Left ventricle myocardium inferior (tissue), 1 donor: ENCODE measurements at regions not wholly inside any gene's neighbourhood (a gene's known extent, or its start where the extent isn't known, plus 50 kb on each side); places are given as distances from the start of the nearest gene placed in this dataset.

Experiments used
- DNase-seq: peaks from one replicate; pipeline ENCODE4 v3.0.0-alpha.2; 2020
- H3K27ac ChIP-seq: fragments of 200-600 bp; replicated peaks from 2 replicates; pipeline ENCODE4 v1.8.0; 2021
- H3K27me3 ChIP-seq: fragments of 200-600 bp; 2 replicates; pipeline ENCODE4 v1.8.0; 2021; ENCODE audit warnings: low read depth
- H3K36me3 ChIP-seq: fragments of 200-600 bp; 2 replicates; pipeline ENCODE4 v1.8.0; 2021
- H3K4me1 ChIP-seq: fragments of 200-600 bp; 2 replicates; pipeline ENCODE4 v1.8.0; 2021
- H3K4me3 ChIP-seq: fragments of 200-600 bp; 2 replicates; pipeline ENCODE4 v1.8.0; 2021; ENCODE audit warnings: mild to moderate bottlenecking, moderate library complexity
- H3K9me3 ChIP-seq: fragments of 200-600 bp; replicated peaks from 2 replicates; pipeline ENCODE4 v1.8.0; 2021
- intact Hi-C: fragments of 100-400 bp; cut with micrococcal nuclease; formaldehyde crosslinking; loops from one replicate; pipeline ENCODE4 v1.11.0; 2022
- TF ChIP-seq, protein P1 (sequence below): fragments of 200-600 bp; IDR thresholded peaks from 2 replicates; pipeline ENCODE4 v1.8.0; 2021; ENCODE audit warnings: antibody characterized with exemption, mild to moderate bottlenecking, borderline replicate concordance
- donor health status: DM: no; HTN: yes; CAD: no; lungs with severe emphysema.

DNA sequence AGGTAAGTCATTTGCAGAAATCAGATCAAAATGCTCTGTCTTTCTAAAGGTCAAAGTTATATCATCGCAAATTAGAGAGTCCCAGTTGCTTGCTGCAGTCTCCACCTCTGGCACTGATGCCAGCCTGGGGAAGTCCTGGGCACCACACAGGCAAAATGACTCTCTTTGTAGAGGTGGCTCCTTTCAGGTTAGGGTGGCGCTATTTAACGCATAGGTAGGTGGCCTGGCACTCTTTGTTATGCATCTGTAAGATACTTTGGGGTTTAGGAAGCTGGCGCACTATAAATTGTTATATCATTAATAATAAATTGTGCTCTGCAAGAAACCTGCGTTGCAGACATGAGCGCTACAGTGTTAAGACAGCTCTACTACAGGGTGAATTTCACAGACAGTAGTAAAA is 268.5 kb downstream of the ICOS start:
- H3K4me3 ChIP-seq, result no peak overlapping the region
- peaks cover 35% of the 10 kb centered on the region for H3K27me3 ChIP-seq
- intact Hi-C loops, result no loop called here
- TF ChIP-seq, protein P1, sequence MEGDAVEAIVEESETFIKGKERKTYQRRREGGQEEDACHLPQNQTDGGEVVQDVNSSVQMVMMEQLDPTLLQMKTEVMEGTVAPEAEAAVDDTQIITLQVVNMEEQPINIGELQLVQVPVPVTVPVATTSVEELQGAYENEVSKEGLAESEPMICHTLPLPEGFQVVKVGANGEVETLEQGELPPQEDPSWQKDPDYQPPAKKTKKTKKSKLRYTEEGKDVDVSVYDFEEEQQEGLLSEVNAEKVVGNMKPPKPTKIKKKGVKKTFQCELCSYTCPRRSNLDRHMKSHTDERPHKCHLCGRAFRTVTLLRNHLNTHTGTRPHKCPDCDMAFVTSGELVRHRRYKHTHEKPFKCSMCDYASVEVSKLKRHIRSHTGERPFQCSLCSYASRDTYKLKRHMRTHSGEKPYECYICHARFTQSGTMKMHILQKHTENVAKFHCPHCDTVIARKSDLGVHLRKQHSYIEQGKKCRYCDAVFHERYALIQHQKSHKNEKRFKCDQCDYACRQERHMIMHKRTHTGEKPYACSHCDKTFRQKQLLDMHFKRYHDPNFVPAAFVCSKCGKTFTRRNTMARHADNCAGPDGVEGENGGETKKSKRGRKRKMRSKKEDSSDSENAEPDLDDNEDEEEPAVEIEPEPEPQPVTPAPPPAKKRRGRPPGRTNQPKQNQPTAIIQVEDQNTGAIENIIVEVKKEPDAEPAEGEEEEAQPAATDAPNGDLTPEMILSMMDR, result no peak
- no peaks in the 10 kb centered on the region for H3K9me3 ChIP-seq
- no peak overlapping the region for H3K27ac ChIP-seq
- no peaks in the 10 kb centered on the region for H3K4me1 ChIP-seq
- no peaks in the 10 kb centered on the region for H3K36me3 ChIP-seq
- no peak for DNase-seq

DNA sequence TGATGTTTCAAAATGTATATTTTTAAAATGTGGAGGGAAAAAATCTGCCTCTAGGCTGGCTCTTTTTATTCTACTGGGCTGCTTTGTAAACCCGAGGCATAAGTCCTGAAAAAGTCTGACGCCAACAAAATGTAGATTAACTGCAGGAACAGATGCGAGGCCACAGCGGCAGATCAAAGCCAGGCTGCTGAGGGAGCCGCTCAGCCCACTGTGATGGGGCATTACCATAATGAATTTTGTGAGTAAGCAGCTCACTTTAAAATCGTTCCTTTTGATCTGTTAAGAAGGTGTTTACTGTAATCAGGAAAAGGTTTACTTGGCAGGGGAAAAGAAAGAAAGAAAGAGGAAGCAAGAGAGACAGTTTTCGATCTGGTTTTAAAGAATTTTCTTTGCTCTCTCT is 269.0 kb downstream of the ICOS start:
- TF ChIP-seq, protein P1, result no peak
- H3K4me1 ChIP-seq, result no peaks in the 10 kb centered on the region
- H3K27me3 ChIP-seq, result peaks cover 35% of the 10 kb centered on the region
- H3K27ac ChIP-seq, result no peak overlapping the region
- H3K36me3 ChIP-seq, result no peaks in the 10 kb centered on the region
- intact Hi-C loops, result no loop called here
- no peaks in the 10 kb centered on the region for H3K9me3 ChIP-seq
- no peak overlapping the region for H3K4me3 ChIP-seq
- no peak for DNase-seq

DNA sequence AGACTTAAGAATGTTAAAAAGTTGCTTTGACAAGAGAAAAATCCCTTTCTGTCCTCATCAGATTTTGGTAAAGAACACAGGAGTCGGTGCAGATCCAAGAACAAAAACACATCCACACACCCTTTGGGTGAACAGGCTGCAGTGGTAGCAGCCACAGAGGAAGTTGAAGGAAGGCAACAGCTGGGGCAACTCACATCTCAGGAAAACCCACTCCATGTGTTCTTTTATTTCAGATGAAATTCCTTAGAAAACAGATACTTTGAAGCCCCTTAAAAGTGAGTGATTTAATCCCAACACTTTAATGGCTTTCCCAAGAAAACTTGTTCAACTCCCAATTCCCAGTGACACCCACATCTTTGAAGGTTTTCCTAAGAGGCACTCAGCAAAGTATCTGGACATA is 271.3 kb downstream of the ICOS start:
- TF ChIP-seq, protein P1, result no peak
- Histone ChIP-seq H3K27ac (no peak overlapping the region), H3K36me3 (no peaks in the 10 kb centered on the region), H3K9me3 (no peaks in the 10 kb centered on the region), H3K27me3 (peaks cover 35% of the 10 kb centered on the region), H3K4me3 (no peak overlapping the region), H3K4me1 (no peaks in the 10 kb centered on the region)
- DNase-seq, result no peak
- intact Hi-C loops, result no loop called here

DNA sequence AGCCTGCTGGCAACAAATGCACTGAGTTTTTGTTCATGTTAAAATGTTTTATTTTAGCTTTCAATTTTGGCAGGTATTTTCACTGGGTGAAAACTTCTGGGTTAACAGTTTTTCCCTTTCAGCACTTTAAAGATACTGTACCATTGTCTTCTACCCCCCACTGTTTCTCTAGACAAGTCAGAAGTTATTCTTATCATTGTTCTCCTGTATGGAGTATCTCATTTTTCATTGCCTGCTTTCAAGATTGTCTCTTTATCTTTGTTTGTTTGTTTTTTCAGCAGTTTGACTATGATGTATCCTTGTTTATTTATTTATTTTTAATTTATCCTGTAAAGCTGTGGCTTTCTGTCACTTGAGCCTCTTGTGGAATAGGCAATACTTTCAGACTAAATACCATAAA is 277.0 kb downstream of the ICOS start:
- Histone ChIP-seq H3K4me3 (no peak overlapping the region), H3K9me3 (peaks cover 16% of the 10 kb centered on the region), H3K27me3 (no peaks in the 10 kb centered on the region), H3K27ac (no peak overlapping the region), H3K4me1 (no peaks in the 10 kb centered on the region), H3K36me3 (no peaks in the 10 kb centered on the region)
- no peak for DNase-seq
- intact Hi-C loops, result no loop called here
- TF ChIP-seq, protein P1, result no peak

DNA sequence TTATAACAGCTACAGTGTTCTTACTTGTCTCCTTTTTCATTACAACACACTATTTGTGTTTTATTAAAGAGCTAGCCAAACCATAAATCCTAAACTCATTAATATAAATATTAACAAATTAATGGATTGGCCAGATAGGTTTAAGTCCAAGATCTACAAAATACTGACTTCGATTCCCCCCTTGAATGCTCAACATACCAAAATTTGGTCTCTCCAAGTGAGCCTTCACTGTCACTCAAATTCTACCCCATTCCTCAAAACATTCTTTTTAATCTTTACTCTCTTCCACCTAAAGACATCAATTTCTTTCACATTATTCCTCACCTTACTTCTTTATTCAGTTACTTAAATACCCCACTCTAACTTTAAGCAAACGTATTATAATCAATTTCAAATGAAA is 281.5 kb downstream of the ICOS start:
- H3K27ac ChIP-seq, result no peak overlapping the region
- intact Hi-C loops, result no loop called here
- no peaks in the 10 kb centered on the region for H3K36me3 ChIP-seq
- H3K9me3 ChIP-seq, result peaks cover 18% of the 10 kb centered on the region
- H3K4me3 ChIP-seq, result no peak overlapping the region
- no peaks in the 10 kb centered on the region for H3K4me1 ChIP-seq
- H3K27me3 ChIP-seq, result peaks cover 1% of the 10 kb centered on the region
- no peak for DNase-seq
- TF ChIP-seq, protein P1, result no peak

DNA sequence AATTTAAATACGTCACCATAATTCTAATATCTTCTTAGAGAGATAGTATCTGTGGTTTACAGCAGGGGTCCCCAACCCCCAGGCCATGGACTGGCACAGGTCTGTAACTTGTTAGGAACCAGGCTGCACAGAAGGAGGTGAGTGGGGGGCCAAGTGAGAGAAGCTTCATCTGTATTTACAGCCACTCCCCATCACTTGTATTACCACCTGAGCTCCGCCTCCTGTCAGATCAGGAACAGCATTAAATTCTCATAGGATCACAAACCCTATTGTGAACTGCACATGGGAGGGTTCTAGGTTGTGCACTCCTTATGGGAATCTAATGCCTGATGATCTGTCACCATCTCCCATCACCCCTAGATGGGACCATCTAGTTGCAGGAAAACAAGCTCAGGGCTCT is 282.6 kb downstream of the ICOS start:
- DNase-seq, result no peak
- Histone ChIP-seq H3K4me3 (no peak overlapping the region), H3K27me3 (peaks cover 11% of the 10 kb centered on the region), H3K9me3 (peaks cover 11% of the 10 kb centered on the region), H3K4me1 (no peaks in the 10 kb centered on the region), H3K36me3 (no peaks in the 10 kb centered on the region), H3K27ac (no peak overlapping the region)
- intact Hi-C loops, result no loop called here
- TF ChIP-seq, protein P1, result no peak
